K562 (cell line): ENCODE measurements at regions not wholly inside any gene's neighbourhood (a gene's known extent, or its start where the extent isn't known, plus 50 kb on each side); places are given as distances from the start of the nearest gene placed in this dataset.

Source experiments
- ATAC-seq: fragments of 200-7000 bp; cut with Tn5 transposase; 3 replicates; pipeline ENCODE4 v1.9.1; 2020; ENCODE audit warnings: moderate library complexity
- BruUV-seq: library from RNA; stranded (reverse); fragments of 400-500 nt; replicated peaks from 2 replicates; lab custom pipeline; 2021; lab: Mats Ljungman, UMichigan
- CTCF ChIA-PET: fragments of 300-600 bp; formaldehyde crosslinking; extraction: SDS; loops from one replicate; lab custom pipeline; 2021; ENCODE audit warnings: low intra/inter-chr PET ratio; lab: Yijun Ruan, JAX
- POLR2A ChIA-PET: fragments of 300-600, 350-650 bp; sonication (Branson Sonifier 250); formaldehyde crosslinking; extraction: SDS; loops from one replicate; lab custom pipeline; 2021; ENCODE audit warnings: antibody characterized with exemption, inconsistent platforms; lab: Yijun Ruan, JAX
- DNase-seq, 4 experiments: peaks; one replicate each; pipeline versions ENCODE4 v3.0.0 to v3.0.0-alpha.2; 2011 to 2018; ENCODE audit warnings: low spot score in 3 of 4, mixed read lengths in 3 of 4; ENCODE audit errors: extremely low read depth in 1 of 4
- FAIRE-seq: peaks from 2 replicates; lab custom pipeline; 2011; peaks lifted over from hg19 to GRCh38; lab: Jason Lieb, UNC
- H2AFZ ChIP-seq: 2 replicates; pipeline ENCODE4 v1.6.0; 2011; ENCODE audit warnings: low read depth, low read length, control low read depth, inconsistent platforms
- H3K27ac ChIP-seq: fragments of 200-600 bp; 3 replicates; pipeline ENCODE4 v1.8.0; 2011; ENCODE audit warnings: low read depth, mild to moderate bottlenecking, control low read depth, inconsistent platforms, low read length, moderate library complexity, mixed read lengths; ENCODE audit errors: extremely low read depth
- H3K27me3 ChIP-seq, 2 experiments: fragments of 300-600 bp in 1 of 2; 2 replicates in 1 of 2; 3 replicates in 1 of 2; pipeline versions ENCODE4 v1.6.0 to v1.8.0; 2011; ENCODE audit warnings: inconsistent platforms in 2 of 2, low read length in 2 of 2, mild to moderate bottlenecking in 1 of 2, mixed read lengths in 1 of 2, moderate library complexity in 1 of 2; ENCODE audit not compliant: control insufficient read depth in 2 of 2, insufficient read depth in 2 of 2
- H3K36me3 ChIP-seq: fragments of 300-600 bp; 3 replicates; pipeline ENCODE4 v1.8.0; 2011; ENCODE audit warnings: mild to moderate bottlenecking, low read length, inconsistent platforms; ENCODE audit not compliant: control insufficient read depth, insufficient read depth
- H3K4me1 ChIP-seq, 2 experiments: fragments of 200-600 bp in 1 of 2; replicated peaks in 1 of 2; 2 replicates in 1 of 2; 3 replicates in 1 of 2; pipeline versions ENCODE4 v1.5.1 to v1.8.0; 2011; ENCODE audit warnings: inconsistent platforms in 2 of 2, low read length in 2 of 2, mild to moderate bottlenecking in 1 of 2, mixed read lengths in 1 of 2, moderate library complexity in 1 of 2; ENCODE audit not compliant: control insufficient read depth in 2 of 2, insufficient read depth in 2 of 2
- H3K4me2 ChIP-seq: 2 replicates; pipeline ENCODE4 v1.6.1; 2011; ENCODE audit warnings: low read length, control low read depth, inconsistent platforms, mixed read lengths; ENCODE audit not compliant: insufficient read depth
- H3K4me3 ChIP-seq: fragments of 200-600 bp; sonication (generic), shearing (Covaris generic); 2 replicates; pipeline ENCODE4 v1.5.1; 2016; ENCODE audit warnings: control low read depth, inconsistent platforms
- H3K79me2 ChIP-seq: fragments of 200-600 bp; 3 replicates; pipeline ENCODE4 v1.8.0; 2011; ENCODE audit warnings: low read length, inconsistent platforms; ENCODE audit not compliant: control insufficient read depth, insufficient read depth
- H3K9ac ChIP-seq, 2 experiments: 2 replicates each; pipeline versions ENCODE4 v1.6.0 to v1.6.1; 2011; ENCODE audit warnings: low read depth in 2 of 2, low read length in 2 of 2, control low read depth in 1 of 2, inconsistent platforms in 1 of 2, mild to moderate bottlenecking in 1 of 2, mixed read lengths in 1 of 2; ENCODE audit not compliant: insufficient read depth in 1 of 2
- H3K9me1 ChIP-seq: one replicate; pipeline ENCODE4 v1.6.0; 2011; ENCODE audit warnings: inconsistent platforms, mild to moderate bottlenecking, low read length, moderate library complexity; ENCODE audit not compliant: control insufficient read depth, insufficient read depth
- H3K9me3 ChIP-seq: replicated peaks from 2 replicates; pipeline ENCODE4 v1.5.1; 2011; ENCODE audit warnings: low read depth, low read length, inconsistent platforms; ENCODE audit not compliant: control insufficient read depth, insufficient read depth
- H4K20me1 ChIP-seq: replicated peaks from 2 replicates; pipeline ENCODE4 v1.6.1; 2011; ENCODE audit warnings: low read length, inconsistent platforms, mixed read lengths; ENCODE audit not compliant: control insufficient read depth, insufficient read depth
- HCFC1 ChIP-seq: IDR thresholded peaks from 2 replicates; pipeline ENCODE4 v1.6.1; 2012; ENCODE audit warnings: low read depth, low read length, improper control_type of control experiment
- HINFP ChIP-seq: fragments of 450-650 bp; conservative IDR thresholded peaks from 2 replicates; pipeline ENCODE4 v1.6.1; 2016; ENCODE audit warnings: missing genetic modification characterization, low read depth, mild to moderate bottlenecking, control low read depth, missing compliant biosample characterization
- MCM5 ChIP-seq: fragments of 450-650 bp; IDR thresholded peaks from 2 replicates; pipeline ENCODE4 v1.6.1; 2016; ENCODE audit warnings: low read depth
- PTTG1 ChIP-seq: fragments of 450-650 bp; IDR thresholded peaks from 2 replicates; pipeline ENCODE4 v1.6.1; 2016; ENCODE audit warnings: low read depth, mild to moderate bottlenecking, missing genetic modification characterization, missing compliant biosample characterization
- RFX1 ChIP-seq: fragments of 450-650 bp; IDR thresholded peaks from 2 replicates; pipeline ENCODE4 v1.6.1; 2016; ENCODE audit warnings: mild to moderate bottlenecking, moderate library complexity
- RUNX1 ChIP-seq: sonication (generic); IDR thresholded peaks from 2 replicates; pipeline ENCODE4 v1.6.1; 2016; ENCODE audit warnings: antibody characterized with exemption, low read depth
- SAFB2 ChIP-seq: fragments of 200-400 bp; formaldehyde crosslinking; IDR thresholded peaks from 2 replicates; pipeline ENCODE4 v1.6.1; 2018; ENCODE audit warnings: borderline replicate concordance, low read length, low read depth, moderate library complexity; ENCODE audit not compliant: severe bottlenecking
- ZBTB9 ChIP-seq: fragments of 450-650 bp; formaldehyde crosslinking; IDR thresholded peaks from 2 replicates; pipeline ENCODE4 v1.4.0; 2020; ENCODE audit warnings: mild to moderate bottlenecking, moderate library complexity
- ZFX ChIP-seq: sonication (generic); formaldehyde crosslinking; IDR thresholded peaks from 2 replicates; pipeline ENCODE4 v1.8.0; 2022; ENCODE audit warnings: mild to moderate bottlenecking, missing genetic modification reagents, moderate library complexity
- ZNF311 ChIP-seq: fragments of 250-450 bp; sonication (Bioruptor Pico); IDR thresholded peaks from 2 replicates; pipeline ENCODE4 v1.4.0; 2020; ENCODE audit warnings: mild to moderate bottlenecking, moderate library complexity
- ZNF695 ChIP-seq: fragments of 450-650 bp; formaldehyde crosslinking; IDR thresholded peaks from 2 replicates; pipeline ENCODE4 v1.4.0; 2020; ENCODE audit warnings: mild to moderate bottlenecking, moderate library complexity
- WGBS: fragments of 100-300 bp; shearing (Covaris generic); methylation state at CpG from one replicate; pipeline ENCODE4 v1.1.6; 2016; ENCODE audit warnings: low coverage, mixed read lengths; ENCODE audit not compliant: insufficient coverage; ENCODE audit errors: missing lambda C conversion rate; 5-methylcytosine and 5-hydroxymethylcytosine counted together
- in situ Hi-C: fragments of 300-500 bp; cut with MboI; formaldehyde crosslinking; loops from 4 replicates; pipeline ENCODE4 v1.15.0; 2018; ENCODE audit warnings: inconsistent platforms, mixed read lengths
- intact Hi-C: fragments of 100-400 bp; cut with micrococcal nuclease; formaldehyde crosslinking; loops from 2 replicates; pipeline ENCODE4 v1.14.2; 2022
- TF ChIP-seq, protein P1 (sequence below): sonication (generic); formaldehyde crosslinking; IDR thresholded peaks from 2 replicates; pipeline ENCODE4 v1.5.0; 2020; ENCODE audit warnings: missing genetic modification reagents

DNA sequence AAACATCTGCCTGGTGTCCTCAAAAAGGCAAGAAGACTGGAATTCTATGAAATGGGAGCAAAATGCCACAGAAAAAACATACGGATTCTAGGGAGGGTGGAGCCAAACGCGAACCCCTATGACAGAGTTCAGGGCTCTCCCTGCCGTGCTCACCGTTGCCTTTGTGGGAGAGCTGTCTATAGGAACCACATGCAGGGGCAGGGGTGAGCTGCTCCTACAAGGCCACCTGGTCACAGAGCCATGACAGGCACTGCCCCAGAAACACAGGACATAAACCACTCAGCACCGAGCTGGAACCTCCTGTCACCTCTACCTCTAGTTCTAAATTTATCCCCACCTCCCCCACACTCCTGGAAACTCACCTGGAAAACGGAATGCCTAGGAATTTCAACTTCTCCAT is 155.1 kb upstream of the ZNF32 start:
- Histone ChIP-seq H3K9me1 (no peaks in the 10 kb centered on the region), H3K9ac (no peak overlapping the region), H3K27me3 (peaks cover 0 to 14% of the 10 kb centered on the region in 2 experiments; a peak in 1 of 5 replicates), H3K36me3 (no peaks in the 10 kb centered on the region), H3K4me3 (no peak overlapping the region), H3K4me1 (no peaks in the 10 kb centered on the region), H3K79me2 (no peaks in the 10 kb centered on the region), H3K9me3 (no peaks in the 10 kb centered on the region), H3K27ac (no peak overlapping the region), H4K20me1 (no peaks in the 10 kb centered on the region; the same call in 1 of the 2 replicates), H3K4me2 (no peak overlapping the region), H2AFZ (no peak overlapping the region)
- BruUV-seq: no TSS peak
- POLR2A ChIA-PET: no interaction called here
- in situ Hi-C loops (no loop called here), intact Hi-C loops (no loop called here)
- TF ChIP-seq ZFX (CRISPR knock-in tag) (no peak), SAFB2 (no peak), ZNF311 (CRISPR knock-in tag) (no peak), RFX1 (no peak), RUNX1 (no peak), PTTG1 (tag) (no peak), ZNF695 (CRISPR knock-in tag) (no peak), ZBTB9 (CRISPR knock-in tag) (no peak), HCFC1 (no peak), HINFP (tag) (no peak), MCM5 (no peak)
- TF ChIP-seq, protein P1, sequence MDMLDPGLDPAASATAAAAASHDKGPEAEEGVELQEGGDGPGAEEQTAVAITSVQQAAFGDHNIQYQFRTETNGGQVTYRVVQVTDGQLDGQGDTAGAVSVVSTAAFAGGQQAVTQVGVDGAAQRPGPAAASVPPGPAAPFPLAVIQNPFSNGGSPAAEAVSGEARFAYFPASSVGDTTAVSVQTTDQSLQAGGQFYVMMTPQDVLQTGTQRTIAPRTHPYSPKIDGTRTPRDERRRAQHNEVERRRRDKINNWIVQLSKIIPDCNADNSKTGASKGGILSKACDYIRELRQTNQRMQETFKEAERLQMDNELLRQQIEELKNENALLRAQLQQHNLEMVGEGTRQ (CRISPR knock-in tag): no peak
- FAIRE-seq (no peak), DNase-seq (no peak), ATAC-seq (no peak)
- 0% methylated on average over 7 of the region's 7 CpGs for WGBS
- CTCF ChIA-PET: no interaction called here
